ENCODE measurements at regions not wholly inside any gene's neighbourhood (a gene's known extent, or its start where the extent isn't known, plus 50 kb on each side); places are given as distances from the start of the nearest gene placed in this dataset.

DNA sequence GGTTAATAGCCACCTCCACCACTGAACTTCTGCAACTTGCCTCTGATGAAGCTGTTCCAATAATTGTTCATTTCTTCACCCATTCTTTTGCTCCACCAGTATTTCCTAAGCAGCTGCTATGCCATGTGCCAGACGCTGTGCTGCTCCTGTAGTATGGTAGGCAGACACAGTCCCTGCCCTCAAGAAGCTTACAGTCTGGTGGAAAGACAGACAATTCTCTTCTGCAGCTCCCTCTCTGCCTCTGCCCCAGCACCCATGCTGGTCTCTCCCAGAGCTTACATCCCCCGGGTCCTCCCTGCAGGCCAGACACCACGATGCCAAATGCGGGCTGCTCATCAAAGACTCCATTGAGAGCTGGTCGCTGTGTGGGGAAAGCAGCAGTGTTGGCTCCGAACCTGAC lies 111.6 kb upstream of the ESRRB start:
- peaks cover 15% of the 10 kb centered on the region for H3K4me1 ChIP-seq (ENCODE audit: control insufficient read depth, insufficient read depth, low read length)
- H3K4me3 ChIP-seq (ENCODE audit: insufficient read depth, low read depth, low read length), result no peak overlapping the region
- H3K27me3 ChIP-seq (ENCODE audit: control insufficient read depth, insufficient read depth, low read length, poor library complexity, severe bottlenecking), result no peaks in the 10 kb centered on the region
- no peak overlapping the region for H3K27ac ChIP-seq (ENCODE audit: insufficient read depth, low read depth, low read length, poor library complexity, severe bottlenecking)
- H3K36me3 ChIP-seq (ENCODE audit: control insufficient read depth, insufficient read depth, low read length), result no peaks in the 10 kb centered on the region
- 93% methylated on average over 6 of the region's 6 CpGs for WGBS, 2 experiments
- H3K9me3 ChIP-seq (ENCODE audit: control insufficient read depth, low read length), result no peaks in the 10 kb centered on the region

DNA sequence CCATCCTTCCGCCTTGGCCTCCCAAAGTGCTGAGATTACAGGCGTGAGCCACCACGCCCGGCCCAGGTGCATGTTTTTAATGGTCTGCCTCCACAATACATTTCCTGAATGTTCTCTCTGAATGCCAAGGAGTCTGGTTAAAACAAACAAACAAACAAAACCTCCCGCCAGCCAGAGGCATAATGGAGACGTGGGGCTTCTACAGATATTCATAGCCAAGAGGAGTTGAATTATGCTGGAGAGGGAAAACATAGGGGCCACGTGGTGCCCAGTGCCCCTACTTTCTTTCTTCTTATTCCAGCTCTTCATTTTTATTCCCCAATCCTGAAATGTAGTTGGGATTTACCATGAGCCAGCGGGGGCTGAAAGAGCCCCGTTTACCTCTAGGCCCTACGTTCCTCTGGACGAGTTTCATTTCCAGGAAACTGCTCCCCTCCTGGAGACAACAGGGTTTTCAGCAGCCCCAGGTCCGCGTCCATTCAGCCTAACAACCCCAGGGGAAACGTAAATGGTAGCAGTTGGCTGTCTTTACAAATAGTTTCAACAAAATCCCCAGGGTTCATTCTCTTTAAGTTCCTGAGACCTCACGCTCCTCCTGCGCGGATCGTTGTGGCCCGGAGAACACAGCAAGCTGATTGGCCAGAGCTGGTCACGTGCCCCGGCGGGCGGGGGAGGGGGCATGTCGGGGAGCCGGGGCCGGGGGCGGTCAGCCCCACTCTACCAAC lies 108.5 kb upstream of the ESRRB start:
- Histone ChIP-seq H3K27ac (ENCODE audit: insufficient read depth, low read depth, low read length, poor library complexity, severe bottlenecking) (no peak overlapping the region), H3K27me3 (ENCODE audit: control insufficient read depth, insufficient read depth, low read length, poor library complexity, severe bottlenecking) (no peaks in the 10 kb centered on the region), H3K4me1 (ENCODE audit: control insufficient read depth, insufficient read depth, low read length) (peaks cover 5% of the 10 kb centered on the region), H3K9me3 (ENCODE audit: control insufficient read depth, low read length) (no peaks in the 10 kb centered on the region), H3K4me3 (ENCODE audit: insufficient read depth, low read depth, low read length) (no peak overlapping the region), H3K36me3 (ENCODE audit: control insufficient read depth, insufficient read depth, low read length) (no peaks in the 10 kb centered on the region)
- 68 to 73% methylated on average over 27 of the region's 27 CpGs for WGBS, 2 experiments

DNA sequence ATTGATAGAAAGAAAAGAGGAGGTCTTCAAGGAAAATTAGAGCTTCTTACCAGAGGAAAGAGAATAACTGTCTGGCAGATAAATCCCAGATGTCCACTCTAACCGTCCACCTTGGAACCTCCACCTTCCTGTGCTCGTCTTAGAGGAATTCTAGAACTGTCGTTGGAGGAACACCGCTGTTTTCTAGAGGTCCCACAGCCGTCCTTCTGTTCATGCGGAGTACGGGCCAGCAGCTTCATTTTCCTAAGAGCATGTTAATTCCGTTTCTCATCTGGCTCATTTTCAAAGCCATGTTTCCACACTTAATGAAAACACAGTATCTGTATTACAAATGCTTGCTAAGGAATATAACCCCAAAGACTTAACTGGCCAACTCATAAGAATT lies 107.9 kb upstream of the ESRRB start:
- Histone ChIP-seq H3K36me3 (ENCODE audit: control insufficient read depth, insufficient read depth, low read length) (no peaks in the 10 kb centered on the region), H3K4me3 (ENCODE audit: insufficient read depth, low read depth, low read length) (no peak overlapping the region), H3K27me3 (ENCODE audit: control insufficient read depth, insufficient read depth, low read length, poor library complexity, severe bottlenecking) (no peaks in the 10 kb centered on the region), H3K4me1 (ENCODE audit: control insufficient read depth, insufficient read depth, low read length) (peaks cover 5% of the 10 kb centered on the region), H3K27ac (ENCODE audit: insufficient read depth, low read depth, low read length, poor library complexity, severe bottlenecking) (no peak overlapping the region), H3K9me3 (ENCODE audit: control insufficient read depth, low read length) (no peaks in the 10 kb centered on the region)
- 84 to 85% methylated on average over 8 of the region's 8 CpGs for WGBS, 2 experiments

DNA sequence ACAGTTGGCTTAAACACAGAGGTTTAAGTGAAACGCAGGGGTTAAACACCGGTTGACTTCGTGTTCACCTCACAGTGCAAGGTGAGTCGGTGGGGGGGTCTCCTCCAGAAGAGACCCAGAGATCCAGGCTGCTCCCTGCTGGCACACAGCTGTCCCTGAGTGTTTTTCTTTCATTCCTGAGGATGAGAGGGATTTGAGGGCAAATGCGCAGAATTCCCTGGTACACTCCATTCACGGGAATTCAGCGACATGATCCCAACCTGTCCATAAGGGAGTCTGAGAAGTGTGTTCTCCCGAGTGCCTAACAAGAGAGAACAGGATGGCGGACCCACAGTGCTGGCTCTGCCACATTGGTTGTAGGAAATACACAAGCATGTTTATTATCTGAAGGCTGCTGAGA lies 107.2 kb upstream of the ESRRB start:
- no peaks in the 10 kb centered on the region for H3K9me3 ChIP-seq (ENCODE audit: control insufficient read depth, low read length)
- no peaks in the 10 kb centered on the region for H3K27me3 ChIP-seq (ENCODE audit: control insufficient read depth, insufficient read depth, low read length, poor library complexity, severe bottlenecking)
- 90 to 91% methylated on average over 9 of the region's 9 CpGs for WGBS, 2 experiments
- H3K36me3 ChIP-seq (ENCODE audit: control insufficient read depth, insufficient read depth, low read length), result no peaks in the 10 kb centered on the region
- H3K27ac ChIP-seq (ENCODE audit: insufficient read depth, low read depth, low read length, poor library complexity, severe bottlenecking), result no peak overlapping the region
- no peak overlapping the region for H3K4me3 ChIP-seq (ENCODE audit: insufficient read depth, low read depth, low read length)
- H3K4me1 ChIP-seq (ENCODE audit: control insufficient read depth, insufficient read depth, low read length), result peaks cover 5% of the 10 kb centered on the region

DNA sequence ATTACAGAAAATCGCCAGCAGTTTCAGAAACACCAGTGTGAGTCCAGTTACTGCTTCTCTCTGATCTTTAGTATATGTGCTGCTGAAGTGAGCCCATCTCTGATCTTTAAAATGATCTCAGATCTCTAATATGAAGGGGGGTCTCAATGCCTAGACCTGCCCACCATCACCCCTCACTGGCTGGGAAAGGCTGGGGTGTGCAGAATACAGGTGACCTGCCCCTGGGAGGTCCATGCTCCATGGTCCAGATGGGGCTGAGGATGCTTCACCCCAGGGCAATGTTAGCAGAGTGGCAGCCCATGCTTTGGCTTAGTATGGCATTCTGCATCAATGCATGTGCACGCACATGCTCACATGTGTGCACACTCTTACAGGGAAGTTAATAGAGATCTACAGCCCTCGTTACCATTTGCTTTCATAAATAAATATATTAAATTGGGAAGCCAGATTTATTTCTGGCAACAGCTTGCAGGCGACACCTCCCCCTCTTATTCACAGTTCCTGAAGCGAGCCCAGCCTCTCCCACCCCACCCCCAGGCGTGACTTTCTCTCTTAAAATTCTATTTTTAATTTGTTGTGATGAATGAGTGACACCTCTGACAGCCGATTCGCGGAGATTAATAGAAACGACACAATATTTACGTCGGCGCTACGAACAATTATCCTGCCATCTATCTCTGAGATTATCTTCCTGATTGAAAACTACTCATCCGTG lies 104.7 kb upstream of the ESRRB start:
- no peak overlapping the region for H3K4me3 ChIP-seq (ENCODE audit: insufficient read depth, low read depth, low read length)
- WGBS, 2 experiments, result 94 to 95% methylated on average over 12 to 14 of the region's 15 CpGs
- H3K27me3 ChIP-seq (ENCODE audit: control insufficient read depth, insufficient read depth, low read length, poor library complexity, severe bottlenecking), result no peaks in the 10 kb centered on the region
- no peaks in the 10 kb centered on the region for H3K36me3 ChIP-seq (ENCODE audit: control insufficient read depth, insufficient read depth, low read length)
- no peaks in the 10 kb centered on the region for H3K9me3 ChIP-seq (ENCODE audit: control insufficient read depth, low read length)
- no peak overlapping the region for H3K27ac ChIP-seq (ENCODE audit: insufficient read depth, low read depth, low read length, poor library complexity, severe bottlenecking)
- H3K4me1 ChIP-seq (ENCODE audit: control insufficient read depth, insufficient read depth, low read length), result peaks cover 5% of the 10 kb centered on the region

DNA sequence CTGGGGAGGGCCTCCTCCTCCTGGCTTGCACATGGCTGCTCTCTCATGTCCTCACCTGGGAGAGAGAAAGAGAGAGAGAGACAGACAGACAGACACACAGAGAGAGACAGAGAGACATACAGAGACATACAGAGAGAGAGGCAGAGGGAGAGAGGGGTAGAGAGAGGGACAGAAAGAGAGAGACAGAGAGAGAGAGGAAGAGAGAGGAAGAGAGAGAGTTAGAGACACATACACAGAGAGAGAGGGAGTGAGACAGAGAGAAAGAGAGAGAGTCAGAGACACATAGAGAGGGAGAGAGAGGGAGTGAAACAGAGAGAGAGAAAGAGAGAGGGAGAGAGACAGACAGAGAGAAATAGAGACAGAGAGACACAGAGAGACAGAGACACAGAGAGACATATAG lies 103.6 kb upstream of the ESRRB start:
- no peaks in the 10 kb centered on the region for H3K36me3 ChIP-seq (ENCODE audit: control insufficient read depth, insufficient read depth, low read length)
- H3K4me3 ChIP-seq (ENCODE audit: insufficient read depth, low read depth, low read length), result no peak overlapping the region
- H3K27ac ChIP-seq (ENCODE audit: insufficient read depth, low read depth, low read length, poor library complexity, severe bottlenecking), result no peak overlapping the region
- no peaks in the 10 kb centered on the region for H3K27me3 ChIP-seq (ENCODE audit: control insufficient read depth, insufficient read depth, low read length, poor library complexity, severe bottlenecking)
- peaks cover 5% of the 10 kb centered on the region for H3K4me1 ChIP-seq (ENCODE audit: control insufficient read depth, insufficient read depth, low read length)
- no peaks in the 10 kb centered on the region for H3K9me3 ChIP-seq (ENCODE audit: control insufficient read depth, low read length)

DNA sequence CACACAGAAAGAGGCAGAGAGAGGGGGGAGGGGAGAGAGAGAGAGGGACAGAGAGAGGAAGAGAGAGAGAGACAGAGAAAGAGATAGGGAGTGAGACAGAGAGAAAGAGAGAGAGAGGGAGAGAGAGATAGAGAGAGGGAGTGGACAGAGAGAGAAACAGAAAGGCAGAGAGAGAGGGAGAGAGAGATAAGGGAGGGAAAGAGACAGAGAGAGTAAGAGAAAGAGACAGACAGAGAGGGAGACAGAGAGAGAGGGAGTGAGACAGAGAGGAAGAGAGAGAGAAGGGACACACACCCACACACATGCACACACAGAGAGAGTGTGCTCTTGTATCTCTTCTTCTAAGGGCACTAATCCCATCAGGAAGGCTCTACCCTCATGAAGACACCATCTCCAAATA lies 103.2 kb upstream of the ESRRB start:
- Histone ChIP-seq H3K9me3 (ENCODE audit: control insufficient read depth, low read length) (no peaks in the 10 kb centered on the region), H3K27me3 (ENCODE audit: control insufficient read depth, insufficient read depth, low read length, poor library complexity, severe bottlenecking) (no peaks in the 10 kb centered on the region), H3K27ac (ENCODE audit: insufficient read depth, low read depth, low read length, poor library complexity, severe bottlenecking) (no peak overlapping the region), H3K4me1 (ENCODE audit: control insufficient read depth, insufficient read depth, low read length) (peaks cover 5% of the 10 kb centered on the region), H3K36me3 (ENCODE audit: control insufficient read depth, insufficient read depth, low read length) (no peaks in the 10 kb centered on the region), H3K4me3 (ENCODE audit: insufficient read depth, low read depth, low read length) (no peak overlapping the region)

DNA sequence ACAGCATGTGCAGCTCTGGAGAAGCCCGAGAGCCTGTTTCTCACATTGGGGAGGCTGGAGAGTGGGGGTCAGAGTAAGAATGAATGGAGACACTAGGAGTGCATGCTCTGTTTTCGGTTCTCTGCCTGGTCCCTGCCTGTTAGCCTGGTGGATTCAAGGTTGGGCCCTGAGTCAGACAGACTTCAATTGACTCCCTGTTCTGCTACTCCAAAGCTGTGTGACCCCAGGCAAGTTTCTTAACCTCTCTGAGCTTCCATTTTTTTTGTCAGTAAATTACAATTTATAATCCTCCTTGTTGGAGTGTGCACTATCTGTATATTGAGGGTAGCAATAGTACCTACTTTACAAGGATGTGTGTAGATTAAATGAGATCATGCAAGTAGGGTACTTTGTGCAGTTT lies 102.6 kb upstream of the ESRRB start:
- 81 to 93% methylated on average over 2 of the region's 2 CpGs for WGBS, 2 experiments
- H3K4me1 ChIP-seq (ENCODE audit: control insufficient read depth, insufficient read depth, low read length), result peaks cover 5% of the 10 kb centered on the region

DNA sequence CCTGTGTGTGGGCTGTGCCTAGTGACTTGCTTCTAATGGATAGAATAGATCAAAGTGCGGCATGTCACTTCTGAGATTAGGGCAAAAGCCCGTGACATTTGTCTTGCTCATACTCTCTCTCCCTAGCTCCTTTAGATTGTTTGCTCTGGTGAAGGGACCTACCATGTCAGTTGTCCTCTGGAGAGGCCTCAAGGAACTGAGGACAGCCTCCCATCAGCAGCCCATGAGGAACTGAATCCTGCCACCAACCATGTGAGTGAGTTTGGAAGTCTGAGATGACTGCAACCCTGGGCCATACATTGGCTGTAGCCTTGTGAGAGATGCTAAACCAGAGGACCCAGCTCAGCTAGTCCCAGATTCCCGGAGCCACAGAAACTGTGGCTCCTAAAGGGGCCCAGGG lies 101.6 kb upstream of the ESRRB start:
- Histone ChIP-seq H3K4me1 (ENCODE audit: control insufficient read depth, insufficient read depth, low read length) (peaks cover 5% of the 10 kb centered on the region), H3K36me3 (ENCODE audit: control insufficient read depth, insufficient read depth, low read length) (no peaks in the 10 kb centered on the region), H3K9me3 (ENCODE audit: control insufficient read depth, low read length) (no peaks in the 10 kb centered on the region), H3K27ac (ENCODE audit: insufficient read depth, low read depth, low read length, poor library complexity, severe bottlenecking) (no peak overlapping the region), H3K27me3 (ENCODE audit: control insufficient read depth, insufficient read depth, low read length, poor library complexity, severe bottlenecking) (no peaks in the 10 kb centered on the region), H3K4me3 (ENCODE audit: insufficient read depth, low read depth, low read length) (no peak overlapping the region)
- WGBS, 2 experiments, result 95% methylated on average over 3 of the region's 3 CpGs

More for the DNA sequence above, 102.6 kb upstream of the ESRRB start:
- Histone ChIP-seq H3K36me3 (ENCODE audit: control insufficient read depth, insufficient read depth, low read length) (no peaks in the 10 kb centered on the region), H3K4me3 (ENCODE audit: insufficient read depth, low read depth, low read length) (no peak overlapping the region), H3K9me3 (ENCODE audit: control insufficient read depth, low read length) (no peaks in the 10 kb centered on the region), H3K27ac (ENCODE audit: insufficient read depth, low read depth, low read length, poor library complexity, severe bottlenecking) (no peak overlapping the region), H3K27me3 (ENCODE audit: control insufficient read depth, insufficient read depth, low read length, poor library complexity, severe bottlenecking) (no peaks in the 10 kb centered on the region)

DNA sequence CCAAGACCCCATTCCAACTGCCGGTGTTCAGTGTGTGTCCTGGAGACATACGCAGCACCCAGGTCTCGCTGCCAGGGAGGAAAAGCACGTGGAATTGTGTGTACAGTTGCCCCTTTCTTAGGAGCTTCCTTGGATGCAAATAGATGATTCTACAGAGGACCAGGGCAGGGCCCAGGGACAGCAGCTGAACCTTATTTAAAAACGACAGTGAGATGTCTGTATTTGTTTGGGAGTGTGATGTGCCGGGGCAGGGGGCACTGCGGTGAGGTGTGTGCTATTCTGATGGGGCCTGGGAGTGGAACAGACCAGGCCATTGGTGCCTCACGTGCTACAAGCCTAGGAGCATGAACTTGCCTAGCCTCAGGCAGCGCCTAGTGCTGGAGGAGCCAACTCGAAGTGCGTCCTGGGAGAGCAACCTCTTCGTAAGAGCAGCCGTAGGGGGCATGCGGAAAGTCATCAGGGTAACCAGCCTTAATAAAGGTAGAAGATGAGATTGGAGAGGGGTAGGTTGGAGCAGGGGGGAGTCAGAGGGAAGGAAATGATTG lies 98.3 kb upstream of the ESRRB start:
- no peaks in the 10 kb centered on the region for H3K4me1 ChIP-seq (ENCODE audit: control insufficient read depth, insufficient read depth, low read length)
- H3K27ac ChIP-seq (ENCODE audit: insufficient read depth, low read depth, low read length, poor library complexity, severe bottlenecking), result no peak overlapping the region
- H3K27me3 ChIP-seq (ENCODE audit: control insufficient read depth, insufficient read depth, low read length, poor library complexity, severe bottlenecking), result no peaks in the 10 kb centered on the region
- WGBS, 2 experiments, result 89 to 91% methylated on average over 14 of the region's 14 CpGs
- H3K36me3 ChIP-seq (ENCODE audit: control insufficient read depth, insufficient read depth, low read length), result no peaks in the 10 kb centered on the region
- H3K9me3 ChIP-seq (ENCODE audit: control insufficient read depth, low read length), result no peaks in the 10 kb centered on the region
- no peak overlapping the region for H3K4me3 ChIP-seq (ENCODE audit: insufficient read depth, low read depth, low read length)
